ENCODE measurements at regions not wholly inside any gene's neighbourhood (a gene's known extent, or its start where the extent isn't known, plus 50 kb on each side); places are given as distances from the start of the nearest gene placed in this dataset.
A peak's percentile ranks its signal among the peaks of the same experiment; 100 is the strongest.

DNA sequence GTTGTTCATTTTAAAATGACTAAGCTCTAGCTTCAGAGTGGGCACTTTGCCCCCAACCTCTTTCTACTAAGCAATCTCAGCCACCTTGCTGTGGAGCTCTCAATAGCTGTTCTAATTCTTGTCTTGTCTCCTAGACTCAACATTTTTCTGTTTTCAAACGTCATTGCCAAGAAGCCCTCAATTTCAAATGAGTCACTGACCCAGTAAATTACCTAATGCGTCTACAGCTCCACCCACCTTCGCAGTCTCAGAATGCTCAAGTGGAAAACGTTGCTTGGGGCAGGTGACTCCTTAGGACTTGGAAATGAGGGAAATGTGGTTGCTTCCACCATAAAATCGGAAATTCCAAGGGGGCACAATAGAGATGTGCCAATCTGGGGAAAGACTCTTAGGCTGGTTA, 59.0 kb downstream of the ING2 start:
- DNase-seq, result no peak

DNA sequence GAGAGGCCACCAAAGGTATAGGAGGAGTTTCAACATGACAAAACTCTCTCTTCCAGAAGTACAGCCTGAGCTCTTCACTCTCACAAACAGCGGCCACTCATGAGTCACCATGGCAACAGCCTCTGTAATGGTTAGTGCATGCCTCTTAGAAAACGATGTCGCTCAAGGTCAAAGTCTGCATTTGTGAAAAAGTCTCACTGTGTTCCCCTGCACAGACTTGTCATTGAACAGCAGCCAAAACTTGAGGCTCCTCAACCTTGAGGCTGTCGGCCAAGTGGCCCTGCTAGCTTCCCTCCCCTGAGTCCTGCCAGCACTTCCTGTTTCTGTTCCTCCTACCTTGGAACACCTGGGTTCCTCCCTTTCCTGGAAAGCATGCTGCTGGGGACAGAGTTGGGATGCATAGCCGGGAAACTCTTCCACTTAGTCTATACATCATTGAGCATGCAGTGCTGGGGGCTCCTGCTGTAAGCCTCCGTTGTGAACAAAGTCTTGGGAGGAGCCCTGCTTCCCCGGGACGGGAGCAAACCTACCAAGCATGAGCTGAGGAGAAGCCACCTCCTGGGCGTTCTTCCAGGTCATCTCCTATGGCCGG, 66.6 kb downstream of the ING2 start:
- DNase-seq, result peak in 1 of 2 experiments; percentile 46

DNA sequence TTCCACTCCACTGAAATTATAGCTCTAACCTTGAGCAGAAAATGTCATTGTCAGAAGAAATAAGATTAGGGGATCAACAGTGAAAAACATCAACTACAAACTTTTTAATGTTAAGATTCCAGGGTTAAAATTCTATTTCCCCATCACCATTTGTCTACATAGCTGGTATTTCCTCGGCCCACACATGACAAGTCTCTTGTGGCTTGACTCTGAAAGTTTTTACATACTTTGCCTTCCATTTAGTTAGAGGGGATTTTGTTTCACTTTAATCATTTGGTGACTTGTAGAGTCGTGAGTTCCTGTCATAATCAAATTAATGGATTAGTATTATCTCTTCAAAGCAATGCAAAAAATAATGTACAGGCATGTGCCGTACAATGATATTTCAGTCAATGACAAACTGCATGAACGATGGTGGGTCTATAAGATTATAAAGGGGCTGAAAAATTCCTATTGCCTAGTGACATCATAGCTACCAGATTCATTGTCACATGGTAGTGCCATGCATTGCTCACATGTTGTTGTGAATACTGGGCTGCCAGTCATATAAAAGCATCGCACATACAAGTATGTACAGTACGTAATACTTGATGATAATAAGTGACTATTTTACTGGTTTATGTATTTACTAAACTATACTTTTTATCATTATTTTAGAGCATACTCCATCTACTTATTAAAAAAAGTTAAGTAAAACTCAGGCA, 72.0 kb downstream of the ING2 start:
- DNase-seq, result no peak

DNA sequence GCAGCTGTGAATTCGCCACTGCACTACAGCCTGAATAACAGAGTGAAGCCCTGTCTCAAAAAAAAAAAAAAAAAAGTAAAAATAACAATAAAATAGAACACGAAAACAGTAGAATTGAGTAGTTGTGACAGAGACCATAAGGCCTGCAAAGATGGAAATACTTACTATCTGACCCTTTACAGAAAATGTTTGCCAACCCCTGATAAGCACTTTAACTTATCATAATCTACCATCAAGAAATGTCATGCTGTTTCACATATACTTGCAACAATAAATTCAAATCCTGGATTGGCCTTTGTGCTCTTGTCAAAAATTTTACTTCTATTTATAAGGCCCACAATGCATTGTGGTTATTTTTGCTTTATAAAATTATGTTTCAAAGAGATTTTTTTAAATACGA, 75.5 kb downstream of the ING2 start:
- DNase-seq, result no peak

DNA sequence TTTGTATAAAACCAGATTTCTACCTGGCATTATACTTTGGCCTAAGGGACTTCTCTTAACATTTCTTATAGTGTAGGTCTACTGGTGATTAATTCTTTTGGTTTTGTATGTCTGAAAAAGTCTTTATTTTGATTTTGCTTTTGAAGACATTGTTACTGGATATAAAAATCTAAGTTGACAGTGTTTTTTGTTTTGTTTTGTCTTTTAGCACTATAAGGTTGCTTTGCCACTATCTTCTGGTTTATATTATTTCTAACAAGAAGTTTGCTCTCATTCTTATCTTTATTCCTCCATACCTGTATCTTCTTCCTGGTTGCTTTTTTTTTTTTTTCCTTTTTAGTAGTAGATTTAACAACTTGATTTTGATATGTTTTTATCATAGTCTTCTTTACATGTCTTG, 76.0 kb downstream of the ING2 start:
- no peak for DNase-seq

DNA sequence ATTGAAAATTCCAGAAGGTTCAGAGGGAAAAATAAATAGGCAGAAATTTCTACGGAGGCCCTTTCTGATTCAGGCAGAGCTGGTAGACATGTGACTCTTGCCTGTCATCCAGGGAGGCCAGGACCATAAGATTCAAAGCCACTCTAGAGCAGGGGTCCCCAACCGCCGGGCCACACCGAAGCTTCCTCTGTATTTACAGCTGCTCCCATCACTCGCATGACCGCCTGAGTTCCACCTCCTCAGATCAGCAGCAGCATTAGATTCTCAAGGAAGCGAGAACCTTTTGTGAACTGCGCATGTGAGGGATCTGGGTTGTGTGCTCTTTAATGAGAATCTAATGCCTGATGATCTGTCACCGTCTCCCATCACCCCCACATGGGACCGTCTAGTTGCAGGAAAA, 72.2 kb downstream of the RWDD4 start:
- no peak for DNase-seq

DNA sequence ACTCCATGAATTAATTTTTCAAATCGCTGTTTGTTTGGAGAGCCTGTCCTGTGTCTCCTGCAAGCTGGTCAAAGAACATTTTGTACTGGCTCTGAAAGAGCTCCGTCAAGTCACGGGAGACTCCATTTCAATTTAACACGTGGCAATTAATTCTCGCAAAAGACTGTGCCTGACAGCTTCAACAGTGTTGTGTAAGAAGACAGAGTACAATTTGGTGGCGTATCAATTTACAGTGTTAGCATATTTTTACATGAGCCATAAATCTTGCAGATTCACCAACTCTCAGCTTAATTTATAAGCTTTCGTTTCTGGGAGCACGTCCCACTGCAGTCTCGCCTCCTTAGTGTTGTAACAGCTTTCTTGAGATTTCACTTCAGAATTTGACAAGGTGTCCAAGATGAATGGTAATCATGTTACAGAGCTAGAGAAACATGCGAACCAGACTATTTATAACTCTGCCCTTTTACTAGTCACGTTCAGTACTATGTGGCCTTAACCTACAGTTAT, 70.8 kb downstream of the RWDD4 start:
- peak in 1 of 2 experiments; percentile 30 for DNase-seq

DNA sequence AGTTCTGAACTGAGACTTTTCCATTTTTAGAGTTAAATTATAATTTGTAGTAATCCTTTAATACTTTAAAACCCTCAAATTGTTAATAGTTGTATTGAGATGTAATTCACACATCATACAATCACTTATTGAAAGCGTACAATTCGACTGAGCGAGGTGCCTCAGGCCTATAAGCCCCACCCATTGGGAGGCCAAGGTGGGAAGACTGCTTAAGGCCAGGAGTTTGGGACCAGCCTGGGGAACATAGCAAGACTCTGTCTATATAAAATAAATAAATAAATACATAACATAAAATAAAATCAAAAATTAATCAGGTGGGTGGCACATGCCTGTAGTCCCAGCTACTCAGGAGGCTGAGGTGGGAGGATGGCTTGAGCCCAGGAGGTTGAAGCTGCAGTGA, 70.3 kb downstream of the RWDD4 start:
- no peak for DNase-seq

DNA sequence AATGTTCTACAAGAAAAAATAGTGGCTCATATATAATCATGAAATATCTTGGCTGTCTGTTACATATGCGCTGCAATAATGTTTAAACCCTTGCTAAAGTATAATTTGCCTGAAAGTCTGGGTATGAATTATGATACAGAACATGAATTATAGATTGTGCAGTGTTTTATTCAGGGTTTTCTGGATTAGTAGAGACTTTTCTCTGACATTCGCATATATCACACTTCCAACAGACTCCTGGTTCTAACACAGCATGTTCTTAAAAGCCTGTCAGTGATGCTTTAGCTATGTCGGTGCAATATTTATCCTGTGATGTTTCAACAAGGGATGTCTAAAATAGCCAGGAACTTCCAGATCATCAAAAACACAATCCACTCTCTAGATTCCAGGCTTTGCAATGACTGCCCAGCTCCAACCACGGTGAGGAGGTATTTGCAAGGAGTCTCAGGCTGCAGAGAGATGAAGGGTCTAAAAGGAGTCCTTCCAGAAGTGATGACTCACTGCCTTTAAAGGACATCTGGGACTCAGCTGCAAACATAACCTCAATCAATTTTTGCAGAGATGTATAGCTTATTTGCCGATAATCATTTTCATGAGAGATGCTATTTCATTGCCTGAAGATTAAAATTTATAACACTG, 69.4 kb downstream of the RWDD4 start:
- no peak for DNase-seq
